Esophagus muscularis mucosa (tissue), 3 donors: ENCODE measurements at regions not wholly inside any gene's neighbourhood (a gene's known extent, or its start where the extent isn't known, plus 50 kb on each side); places are given as distances from the start of the nearest gene placed in this dataset.

Experiments
- POLR2A ChIP-seq: fragments of 450-650 bp; IDR thresholded peaks from one replicate; pipeline ENCODE4 v1.6.1; 2017; ENCODE audit warnings: antibody characterized with exemption, moderate library complexity, mild to moderate bottlenecking, low read depth
- TF ChIP-seq, protein P1 (sequence below), 3 experiments: fragments of 200-600 bp in 2 of 3; fragments of 450-650 bp in 1 of 3; sonication (generic) in 2 of 3; IDR thresholded peaks; one replicate each; pipeline ENCODE4 v1.5.1; 2017 to 2019; ENCODE audit warnings: antibody characterized with exemption in 3 of 3, mild to moderate bottlenecking in 2 of 3, moderate library complexity in 1 of 3

DNA sequence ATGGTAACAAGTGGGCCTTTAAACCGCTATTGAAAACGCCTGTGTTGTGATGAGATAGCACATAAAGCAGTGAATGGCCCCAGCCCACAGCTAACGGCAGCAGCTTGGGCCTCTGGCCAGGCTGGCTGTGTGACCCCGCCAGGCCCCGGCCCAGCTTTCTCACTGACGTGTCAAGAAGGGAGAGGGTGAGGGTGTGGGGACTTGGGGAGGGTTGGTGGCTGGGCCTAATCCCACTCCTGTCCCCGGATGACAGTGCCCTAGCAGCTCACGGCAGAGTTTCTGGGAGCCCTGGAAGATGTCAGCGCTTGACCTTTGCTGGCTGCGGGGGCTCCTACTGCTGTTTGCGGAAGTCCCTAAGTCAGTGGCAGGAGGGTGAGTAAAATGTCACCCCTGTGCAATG, 88.9 kb upstream of the SHH start:
- TF ChIP-seq, protein P1, sequence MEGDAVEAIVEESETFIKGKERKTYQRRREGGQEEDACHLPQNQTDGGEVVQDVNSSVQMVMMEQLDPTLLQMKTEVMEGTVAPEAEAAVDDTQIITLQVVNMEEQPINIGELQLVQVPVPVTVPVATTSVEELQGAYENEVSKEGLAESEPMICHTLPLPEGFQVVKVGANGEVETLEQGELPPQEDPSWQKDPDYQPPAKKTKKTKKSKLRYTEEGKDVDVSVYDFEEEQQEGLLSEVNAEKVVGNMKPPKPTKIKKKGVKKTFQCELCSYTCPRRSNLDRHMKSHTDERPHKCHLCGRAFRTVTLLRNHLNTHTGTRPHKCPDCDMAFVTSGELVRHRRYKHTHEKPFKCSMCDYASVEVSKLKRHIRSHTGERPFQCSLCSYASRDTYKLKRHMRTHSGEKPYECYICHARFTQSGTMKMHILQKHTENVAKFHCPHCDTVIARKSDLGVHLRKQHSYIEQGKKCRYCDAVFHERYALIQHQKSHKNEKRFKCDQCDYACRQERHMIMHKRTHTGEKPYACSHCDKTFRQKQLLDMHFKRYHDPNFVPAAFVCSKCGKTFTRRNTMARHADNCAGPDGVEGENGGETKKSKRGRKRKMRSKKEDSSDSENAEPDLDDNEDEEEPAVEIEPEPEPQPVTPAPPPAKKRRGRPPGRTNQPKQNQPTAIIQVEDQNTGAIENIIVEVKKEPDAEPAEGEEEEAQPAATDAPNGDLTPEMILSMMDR (IDR thresholded peaks at IDR 0.05): no peak
- TF ChIP-seq POLR2A: no peak
